Medulla oblongata (tissue), 1 donor: ENCODE measurements at regions not wholly inside any gene's neighbourhood (a gene's known extent, or its start where the extent isn't known, plus 50 kb on each side); places are given as distances from the start of the nearest gene placed in this dataset.
"Not testable (repeated sequence)": the region's sequence is repeated elsewhere in the genome, so short reads cannot be mapped to it uniquely, and the experiment has no call there.

Source experiments
- DNase-seq: peaks from one replicate; pipeline ENCODE4 v3.0.0-alpha.2; 2015; ENCODE audit errors: extremely low spot score

GRCh38 chr5:106019261-106019660, 1651.5 kb downstream of the EFNA5 start:
- no peak for DNase-seq

GRCh38 chr5:106017243-106017857, 1653.4 kb downstream of the EFNA5 start:
- no peak for DNase-seq

- no peak for DNase-seq
Measured at GRCh38 chr5:106014262-106014661, 1656.5 kb downstream of the EFNA5 start.

DNA sequence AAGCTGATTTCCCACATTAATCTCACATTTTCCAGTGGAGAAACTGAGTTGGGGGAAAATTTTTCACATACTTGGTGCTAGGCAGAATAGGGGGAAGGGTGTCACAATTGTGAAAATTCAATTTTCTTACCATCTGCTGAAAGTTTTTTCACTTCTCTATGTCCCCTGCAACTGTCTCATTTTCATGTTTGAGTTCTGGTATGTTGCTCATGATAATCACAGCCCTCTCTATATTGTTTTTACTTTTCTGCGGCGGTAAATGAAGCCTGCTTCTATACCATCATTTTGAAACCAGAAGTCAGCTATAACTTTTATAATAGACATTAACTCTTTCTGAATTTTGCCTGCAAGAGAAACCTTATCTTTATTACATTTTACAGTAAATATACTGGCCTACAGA, 1664.5 kb downstream of the EFNA5 start:
- DNase-seq = no peak

DNA sequence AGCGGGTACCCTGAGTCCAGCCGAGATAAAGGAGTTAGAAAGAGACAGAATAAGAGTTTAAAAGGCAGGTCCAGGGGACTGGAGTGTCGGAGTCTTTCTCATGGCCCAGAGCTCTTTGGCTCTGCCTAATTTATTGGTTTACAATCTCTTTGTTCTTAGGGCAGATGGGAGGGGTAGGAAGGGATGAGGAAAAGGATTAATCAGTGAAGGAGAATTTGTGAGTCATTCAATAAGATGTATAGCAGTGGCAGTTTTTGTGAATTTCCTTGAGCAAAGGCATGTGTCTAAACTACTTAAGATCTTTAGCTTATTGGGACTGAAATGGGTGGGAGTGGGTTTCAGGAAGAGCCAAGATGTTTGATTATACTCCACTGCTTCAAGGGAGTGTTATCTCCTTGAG, 1671.7 kb downstream of the EFNA5 start:
- DNase-seq = not testable (repeated sequence)

- DNase-seq = no peak
Measured at GRCh38 chr5:105993027-105993426, 1677.7 kb downstream of the EFNA5 start.

- no peak for DNase-seq
Measured at GRCh38 chr5:105982526-105982925, 1688.2 kb downstream of the EFNA5 start.

- DNase-seq = no peak
Measured at GRCh38 chr5:105978011-105978410, 1692.7 kb downstream of the EFNA5 start.

- DNase-seq = no peak
Measured at GRCh38 chr5:105977163-105977562, 1693.6 kb downstream of the EFNA5 start.

DNA sequence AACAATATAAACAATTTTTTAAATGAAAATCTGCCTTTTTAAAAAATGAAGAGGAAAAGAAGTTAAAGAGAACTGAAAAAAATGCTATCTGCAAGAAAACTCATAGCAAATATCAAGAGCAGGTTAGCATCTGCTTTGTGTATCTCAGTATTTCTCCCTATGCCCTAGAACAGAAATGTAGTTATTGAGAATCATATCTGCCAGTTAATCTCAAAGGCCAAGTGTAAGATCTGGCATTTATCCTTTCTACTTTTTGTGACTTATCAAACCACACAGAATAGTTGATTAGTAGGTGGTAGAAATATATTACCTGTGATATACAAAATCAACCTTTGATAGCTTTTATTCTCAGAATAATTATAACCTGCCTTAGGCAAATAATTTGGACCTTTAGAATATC, 1699.8 kb downstream of the EFNA5 start:
- no peak for DNase-seq

- no peak for DNase-seq
Measured at GRCh38 chr5:105968981-105969380, 1701.8 kb downstream of the EFNA5 start.

- no peak for DNase-seq
Measured at GRCh38 chr5:105963696-105964255, 1707.0 kb downstream of the EFNA5 start.

DNA sequence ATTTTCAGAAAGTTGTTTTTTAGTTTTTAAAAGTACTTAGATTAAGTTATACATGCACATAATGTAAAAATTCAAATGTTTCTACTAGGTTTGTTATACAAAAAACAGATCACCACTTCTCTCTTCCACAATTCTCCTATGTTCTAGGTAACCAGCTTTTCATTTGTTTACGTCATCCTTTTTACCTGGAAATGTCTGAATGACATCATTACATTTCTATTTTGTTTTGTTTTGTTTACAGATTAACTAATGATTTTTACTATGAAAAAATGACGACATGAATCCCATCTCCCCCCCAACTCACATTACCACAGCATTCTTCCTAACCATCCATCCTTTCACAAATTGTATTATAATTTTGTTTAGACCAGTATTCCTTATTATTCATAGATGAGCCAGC, 1709.2 kb downstream of the EFNA5 start:
- no peak for DNase-seq

DNA sequence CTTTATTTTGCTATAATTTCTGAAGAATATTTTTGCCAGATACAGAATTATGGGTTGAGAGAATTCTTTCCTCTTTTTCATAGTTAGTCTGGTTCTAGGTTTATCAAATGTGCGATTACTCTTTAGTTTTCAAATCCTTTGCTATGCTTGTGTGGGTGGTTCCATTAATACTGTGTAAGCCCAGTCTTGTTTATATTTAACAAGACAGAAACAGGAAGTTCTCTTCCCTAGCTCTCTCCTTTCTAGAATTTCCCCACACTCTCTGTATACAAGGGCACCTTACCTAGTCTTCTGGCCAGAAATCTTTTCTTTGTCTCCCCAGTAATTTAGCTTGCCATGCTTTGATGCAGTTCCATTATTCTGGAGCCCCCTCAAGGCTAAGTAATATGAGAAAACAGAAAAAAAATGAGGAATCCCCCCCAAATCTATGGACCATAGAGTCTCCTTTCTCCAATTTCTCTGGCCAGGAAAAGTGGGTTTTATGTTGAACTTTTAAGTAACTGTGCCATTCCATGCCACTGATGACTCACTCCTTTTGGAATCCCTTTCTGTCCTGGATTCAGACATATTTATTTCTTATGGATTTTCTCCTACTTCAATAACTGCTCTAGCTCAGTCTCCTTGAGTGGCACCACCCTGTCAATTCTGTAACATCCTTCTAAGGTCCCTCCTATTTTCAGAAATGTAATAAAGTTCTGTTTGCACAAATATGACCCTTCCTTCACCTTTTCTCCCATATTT, 1714.1 kb downstream of the EFNA5 start:
- DNase-seq = no peak

DNA sequence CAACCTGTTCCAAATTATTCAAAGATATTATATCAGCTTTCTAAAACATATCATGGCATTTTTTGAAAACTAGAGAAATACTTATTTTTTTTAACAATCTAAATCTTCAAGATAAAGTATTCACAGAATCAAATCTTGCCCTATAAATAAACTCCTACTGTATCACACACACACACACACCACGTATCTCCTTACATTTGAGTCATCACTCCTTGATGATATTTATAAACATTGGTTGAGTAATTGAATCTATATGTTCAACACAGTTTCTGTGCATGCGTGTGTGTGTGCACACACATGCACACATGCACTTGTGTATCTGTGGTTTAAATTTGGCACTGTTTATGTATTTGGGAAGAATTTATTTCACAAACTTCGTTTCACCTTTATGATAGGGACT, 1716.4 kb downstream of the EFNA5 start:
- DNase-seq = no peak

- no peak for DNase-seq
Measured at GRCh38 chr5:105953616-105954015, 1717.1 kb downstream of the EFNA5 start.

DNA sequence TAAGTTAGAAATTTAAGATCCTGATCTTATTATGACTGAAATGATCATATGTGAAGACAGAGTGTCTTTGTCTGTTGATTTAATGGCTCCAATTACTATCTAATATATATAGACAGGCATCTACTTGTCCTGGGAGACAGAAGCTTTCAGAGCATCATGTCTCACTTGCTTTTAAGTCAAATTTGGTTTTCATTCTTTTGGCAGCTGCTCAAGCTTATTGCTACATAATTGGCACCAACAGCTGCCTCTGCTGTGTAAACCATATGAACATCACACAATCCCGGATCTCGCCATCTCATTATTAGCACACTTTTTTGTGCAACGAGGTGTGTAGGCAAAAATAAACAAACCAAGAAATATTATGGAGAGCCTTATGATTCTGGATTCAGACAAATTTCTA, 1717.9 kb downstream of the EFNA5 start:
- no peak for DNase-seq

- no peak for DNase-seq
Measured at GRCh38 chr5:105947461-105947860, 1723.3 kb downstream of the EFNA5 start.

DNA sequence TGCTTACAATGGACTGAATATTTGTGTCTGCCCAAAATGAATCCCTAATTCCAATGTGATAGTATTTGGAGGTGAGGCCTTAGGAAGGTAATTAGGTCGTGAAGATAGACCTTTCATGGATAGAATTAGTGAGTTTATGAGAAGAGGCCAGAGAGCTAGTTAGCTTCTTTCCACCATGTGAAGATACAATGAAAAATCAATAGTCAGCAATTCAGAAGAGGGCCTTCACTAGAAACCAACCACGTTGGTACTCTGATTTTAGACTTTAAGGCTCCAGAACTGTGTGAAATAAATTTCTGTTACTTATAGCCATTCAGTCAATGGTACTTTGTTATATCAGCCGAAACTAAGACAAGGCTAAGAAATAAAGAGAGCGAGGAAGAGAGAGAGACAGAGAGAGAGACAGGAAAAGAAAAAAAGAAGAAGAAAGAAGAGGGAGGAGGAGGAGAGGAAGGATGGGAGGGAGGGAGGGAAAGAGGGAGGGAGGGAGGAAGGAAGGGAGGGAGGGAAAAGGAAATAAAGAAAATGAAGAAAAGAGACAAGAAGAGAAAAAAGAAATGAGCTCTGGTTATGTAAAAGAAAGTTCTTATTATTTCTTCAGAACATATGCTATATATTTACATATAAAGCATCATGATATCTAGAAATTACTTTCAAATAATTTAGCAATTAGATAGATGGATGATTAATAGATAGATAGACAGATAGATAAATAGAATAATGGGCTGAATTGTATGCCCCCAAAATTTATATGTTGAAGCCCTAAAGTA, 1725.3 kb downstream of the EFNA5 start:
- DNase-seq = no peak

DNA sequence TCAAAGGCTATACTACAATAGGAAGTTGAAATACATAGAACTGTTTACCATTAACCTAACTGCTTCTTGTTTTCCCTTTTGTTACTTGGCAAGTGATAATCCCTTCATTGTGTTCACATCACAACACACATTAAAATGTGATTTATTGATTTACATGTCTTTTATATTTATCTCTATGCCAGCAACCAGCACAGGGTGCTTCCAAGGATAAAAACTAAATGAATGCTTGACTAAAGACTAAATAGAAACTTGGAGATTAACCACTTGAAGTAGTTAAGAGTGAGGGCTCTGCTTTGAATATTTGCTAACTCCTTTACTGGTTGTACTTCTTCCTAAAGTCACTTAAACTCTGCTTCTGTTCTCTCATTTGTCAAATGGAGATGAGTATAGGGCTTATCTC, 1730.6 kb downstream of the EFNA5 start:
- DNase-seq = no peak

- no peak for DNase-seq
Measured at GRCh38 chr5:105934171-105934570, 1736.6 kb downstream of the EFNA5 start.

DNA sequence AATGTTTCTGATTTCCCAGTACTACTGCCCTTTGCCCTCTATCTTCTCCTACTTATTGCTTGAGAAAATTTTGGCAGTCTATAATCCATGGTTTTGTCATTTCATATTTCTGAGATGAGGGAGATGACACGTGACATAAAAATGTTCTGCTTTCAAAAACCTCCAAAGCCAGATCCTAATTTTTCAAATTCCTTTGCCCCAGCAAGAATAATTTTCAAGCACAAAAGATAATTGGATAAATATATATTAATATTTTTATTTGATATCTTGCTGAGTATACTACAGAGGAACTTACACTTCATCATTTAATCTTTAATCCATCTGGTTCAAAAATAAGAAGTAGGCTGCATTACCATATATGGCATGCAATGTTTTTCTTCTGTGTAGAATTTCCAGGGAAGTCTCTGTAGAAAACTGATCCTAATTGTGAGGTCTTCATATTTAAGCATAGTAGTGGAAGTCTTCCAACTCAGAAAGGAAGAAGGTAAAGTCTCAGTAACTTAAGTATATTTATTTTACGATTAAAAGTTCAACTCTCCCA, 1738.8 kb downstream of the EFNA5 start:
- no peak for DNase-seq
